ENCODE measurements at regions not wholly inside any gene's neighbourhood (a gene's known extent, or its start where the extent isn't known, plus 50 kb on each side); places are given as distances from the start of the nearest gene placed in this dataset.

- TF ChIP-seq CTCF (conservative IDR thresholded peaks at IDR 0.05; ENCODE audit: low read length): no peak
- no peak for TF ChIP-seq EZH2phosphoT487 (IDR thresholded peaks at IDR 0.05; ENCODE audit: borderline replicate concordance, low read depth, low read length)
Observed at GRCh38 chr1:38274974-38275373, 228.4 kb upstream of the POU3F1 start.
